Mesenchymal stem cell (in vitro differentiated cells and primary cell): ENCODE measurements at regions not wholly inside any gene's neighbourhood (a gene's known extent, or its start where the extent isn't known, plus 50 kb on each side); places are given as distances from the start of the nearest gene placed in this dataset.

Experiments used
- DNase-seq: peaks from one replicate; pipeline ENCODE4 v3.0.0-alpha.2; 2013
- H2AFZ ChIP-seq: one replicate; pipeline ENCODE4 v1.6.1; 2013; ENCODE audit warnings: low read depth, mild to moderate bottlenecking, control low read depth, inconsistent platforms, low read length, moderate library complexity
- H2AK5ac ChIP-seq: 2 replicates; pipeline ENCODE4 v1.6.1; 2013; ENCODE audit warnings: low read length, moderate library complexity, mild to moderate bottlenecking, inconsistent platforms; ENCODE audit not compliant: severe bottlenecking
- H2BK120ac ChIP-seq: one replicate; pipeline ENCODE4 v1.6.1; 2013; ENCODE audit warnings: low read depth, mild to moderate bottlenecking, inconsistent platforms, low read length, moderate library complexity
- H2BK12ac ChIP-seq, 2 experiments: one replicate each; pipeline ENCODE4 v1.6.1; 2013; ENCODE audit warnings: inconsistent platforms in 2 of 2, low read length in 2 of 2, mild to moderate bottlenecking in 2 of 2, moderate library complexity in 2 of 2, control low read depth in 1 of 2
- H2BK15ac ChIP-seq: one replicate; pipeline ENCODE4 v1.6.1; 2013; ENCODE audit warnings: mild to moderate bottlenecking, low read depth, inconsistent platforms; ENCODE audit not compliant: poor library complexity, severe bottlenecking
- H2BK5ac ChIP-seq: 2 replicates; pipeline ENCODE4 v1.6.1; 2013; ENCODE audit warnings: low read depth, mild to moderate bottlenecking, low read length, control low read depth, inconsistent platforms; ENCODE audit not compliant: poor library complexity, severe bottlenecking
- H3K14ac ChIP-seq, 2 experiments: one replicate each; pipeline ENCODE4 v1.6.1; 2013; ENCODE audit warnings: inconsistent platforms in 2 of 2, low read length in 2 of 2, control low read depth in 1 of 2, mild to moderate bottlenecking in 1 of 2, moderate library complexity in 1 of 2
- H3K18ac ChIP-seq, 2 experiments: one replicate each; pipeline ENCODE4 v1.6.1; 2013; ENCODE audit warnings: inconsistent platforms in 2 of 2, low read length in 2 of 2, control low read depth in 1 of 2, low read depth in 1 of 2, mild to moderate bottlenecking in 1 of 2
- H3K23ac ChIP-seq, 2 experiments: one replicate each; pipeline ENCODE4 v1.6.1; 2013; ENCODE audit warnings: inconsistent platforms in 2 of 2, low read length in 2 of 2, mild to moderate bottlenecking in 2 of 2, moderate library complexity in 2 of 2, control low read depth in 1 of 2
- H3K27ac ChIP-seq: 2 replicates; pipeline ENCODE4 v1.5.1; 2013; ENCODE audit warnings: mild to moderate bottlenecking, moderate library complexity, low read length, control low read depth, inconsistent platforms; ENCODE audit not compliant: poor library complexity, severe bottlenecking
- H3K27me3 ChIP-seq, 2 experiments: 2 replicates each; pipeline versions ENCODE4 v1.6.1 to v1.7.0; 2013; ENCODE audit warnings: low read length in 2 of 2, mild to moderate bottlenecking in 2 of 2, moderate library complexity in 2 of 2, control low read depth in 1 of 2, inconsistent platforms in 1 of 2; ENCODE audit not compliant: control insufficient read depth in 1 of 2, insufficient read depth in 1 of 2
- H3K36me3 ChIP-seq, 2 experiments: 2 replicates each; pipeline versions ENCODE4 v1.6.1 to v1.7.0; 2013; ENCODE audit warnings: low read length in 2 of 2, control low read depth in 1 of 2, inconsistent platforms in 1 of 2, low read depth in 1 of 2, mild to moderate bottlenecking in 1 of 2; ENCODE audit not compliant: insufficient read depth in 2 of 2, control insufficient read depth in 1 of 2
- H3K4ac ChIP-seq, 2 experiments: one replicate each; pipeline ENCODE4 v1.6.1; 2013; ENCODE audit warnings: inconsistent platforms in 2 of 2, low read length in 2 of 2, mild to moderate bottlenecking in 2 of 2, moderate library complexity in 2 of 2, control low read depth in 1 of 2, low read depth in 1 of 2
- H3K4me1 ChIP-seq: 2 replicates; pipeline ENCODE4 v1.6.1; 2013; ENCODE audit warnings: low read depth, low read length, control low read depth; ENCODE audit not compliant: control insufficient read depth, insufficient read depth
- H3K4me2 ChIP-seq: 2 replicates; pipeline ENCODE4 v1.6.1; 2013; ENCODE audit warnings: low read length, mild to moderate bottlenecking, inconsistent platforms; ENCODE audit not compliant: poor library complexity, severe bottlenecking
- H3K4me3 ChIP-seq, 2 experiments: 2 replicates each; pipeline versions ENCODE4 v1.5.1 to v1.7.0; 2013; ENCODE audit warnings: low read length in 2 of 2, mild to moderate bottlenecking in 2 of 2, control low read depth in 1 of 2, low read depth in 1 of 2; ENCODE audit not compliant: insufficient read depth in 1 of 2
- H3K79me1 ChIP-seq: replicated peaks from 2 replicates; pipeline ENCODE4 v1.6.1; 2013; ENCODE audit warnings: mild to moderate bottlenecking, control low read depth, low read length, inconsistent platforms; ENCODE audit not compliant: poor library complexity, severe bottlenecking
- H3K9ac ChIP-seq: 2 replicates; pipeline ENCODE4 v1.7.0; 2013; ENCODE audit warnings: mild to moderate bottlenecking, low read length, moderate library complexity
- H3K9me3 ChIP-seq: 2 replicates; pipeline ENCODE4 v1.7.0; 2013; ENCODE audit warnings: mild to moderate bottlenecking, low read length; ENCODE audit not compliant: control insufficient read depth
- H4K8ac ChIP-seq: one replicate; pipeline ENCODE4 v1.6.1; 2013; ENCODE audit warnings: inconsistent platforms, mild to moderate bottlenecking, low read length, moderate library complexity
- H4K91ac ChIP-seq: one replicate; pipeline ENCODE4 v1.6.1; 2013; ENCODE audit warnings: mild to moderate bottlenecking, low read length, inconsistent platforms
- WGBS: methylation state at CpG from one replicate; pipeline ENCODE4 v1.1.7; 2013; ENCODE audit warnings: mixed read lengths; 5-methylcytosine and 5-hydroxymethylcytosine counted together

GRCh38 chr5:18379189-18379588 is 744.9 kb downstream of the TAF11L14 start:
- Histone ChIP-seq H2BK5ac (no peak overlapping the region), H3K23ac (no peak overlapping the region), H3K18ac (no peak overlapping the region), H3K79me1 (no peaks in the 10 kb centered on the region), H2BK120ac (no peak overlapping the region), H4K8ac (no peak overlapping the region), H2BK12ac (no peak overlapping the region), H3K27ac (no peak overlapping the region), H3K4me1 (no peaks in the 10 kb centered on the region), H3K9ac (no peak overlapping the region), H3K4me2 (no peak overlapping the region), H3K4me3 (no peak overlapping the region), H2AFZ (no peak overlapping the region), H2AK5ac (no peak overlapping the region), H3K9me3 (no peaks in the 10 kb centered on the region), H3K27me3 (no peaks in the 10 kb centered on the region), H4K91ac (no peak overlapping the region), H2BK15ac (no peak overlapping the region), H3K14ac (no peak overlapping the region), H3K36me3 (no peaks in the 10 kb centered on the region), H3K4ac (no peak overlapping the region)
- no CpG with 5 or more reads among the region's 1 CpG for WGBS
- no peak for DNase-seq

- H3K18ac ChIP-seq, result no peak overlapping the region
- no peak overlapping the region for H4K91ac ChIP-seq
- H2BK15ac ChIP-seq, result no peak overlapping the region
- H3K4me1 ChIP-seq, result no peaks in the 10 kb centered on the region
- no peaks in the 10 kb centered on the region for H3K36me3 ChIP-seq
- H2AK5ac ChIP-seq, result no peak overlapping the region
- no peak overlapping the region for H3K23ac ChIP-seq
- H2BK5ac ChIP-seq, result no peak overlapping the region
- H3K27ac ChIP-seq, result no peak overlapping the region
- no peaks in the 10 kb centered on the region for H3K79me1 ChIP-seq
- no peak overlapping the region for H4K8ac ChIP-seq
- no CpG with 5 or more reads among the region's 2 CpGs for WGBS
- no peak overlapping the region for H2BK120ac ChIP-seq
- H3K9ac ChIP-seq, result no peak overlapping the region
- H3K9me3 ChIP-seq, result no peaks in the 10 kb centered on the region
- H2BK12ac ChIP-seq, result no peak overlapping the region
- H2AFZ ChIP-seq, result no peak overlapping the region
- H3K4me3 ChIP-seq, result no peak overlapping the region
- H3K14ac ChIP-seq, result no peak overlapping the region
- DNase-seq, result no peak
- no peaks in the 10 kb centered on the region for H3K27me3 ChIP-seq
- H3K4me2 ChIP-seq, result no peak overlapping the region
- no peak overlapping the region for H3K4ac ChIP-seq
These were observed 746.6 kb downstream of the TAF11L14 start for GRCh38 chr5:18380729-18381362.

- Histone ChIP-seq H3K36me3 (no peaks in the 10 kb centered on the region), H2BK5ac (no peak overlapping the region), H4K8ac (no peak overlapping the region), H3K4me3 (no peak overlapping the region), H3K18ac (no peak overlapping the region), H3K14ac (no peak overlapping the region), H2AFZ (peak overlapping the region; percentile 36), H2BK15ac (no peak overlapping the region), H3K27me3 (peaks cover 0 to 2% of the 10 kb centered on the region in 2 experiments), H4K91ac (no peak overlapping the region), H3K4me2 (no peak overlapping the region), H2AK5ac (no peak overlapping the region), H3K23ac (no peak overlapping the region), H3K27ac (no peak overlapping the region), H3K4me1 (no peaks in the 10 kb centered on the region), H3K4ac (no peak overlapping the region), H3K9me3 (no peaks in the 10 kb centered on the region), H2BK120ac (no peak overlapping the region), H2BK12ac (no peak overlapping the region), H3K9ac (peak overlapping the region; percentile 74), H3K79me1 (no peaks in the 10 kb centered on the region)
- WGBS, result 47% methylated on average over 16 of the region's 17 CpGs
- peak; percentile 43 for DNase-seq
These were observed 759.5 kb downstream of the TAF11L14 start for GRCh38 chr5:18393565-18394442.

GRCh38 chr5:18394443-18394804 is 760.2 kb downstream of the TAF11L14 start:
- Histone ChIP-seq H4K91ac (no peak overlapping the region), H2BK15ac (no peak overlapping the region), H3K14ac (no peak overlapping the region), H3K23ac (no peak overlapping the region), H2AFZ (no peak overlapping the region), H3K4me2 (no peak overlapping the region), H4K8ac (no peak overlapping the region), H3K27me3 (peaks cover 0 to 2% of the 10 kb centered on the region in 2 experiments), H2BK5ac (no peak overlapping the region), H3K27ac (no peak overlapping the region), H3K4ac (no peak overlapping the region), H2BK120ac (no peak overlapping the region), H3K18ac (no peak overlapping the region), H3K36me3 (no peaks in the 10 kb centered on the region), H3K4me3 (no peak overlapping the region), H3K9ac (no peak overlapping the region), H3K79me1 (no peaks in the 10 kb centered on the region), H2AK5ac (no peak overlapping the region), H2BK12ac (no peak overlapping the region), H3K9me3 (no peaks in the 10 kb centered on the region), H3K4me1 (no peaks in the 10 kb centered on the region)
- DNase-seq, result no peak
- 43% methylated on average over 3 of the region's 4 CpGs for WGBS
